Retina (tissue), 1 donor: ENCODE measurements at regions not wholly inside any gene's neighbourhood (a gene's known extent, or its start where the extent isn't known, plus 50 kb on each side); places are given as distances from the start of the nearest gene placed in this dataset.
A peak's percentile ranks its signal among the peaks of the same experiment; 100 is the strongest.
"Not testable (repeated sequence)": the region's sequence is repeated elsewhere in the genome, so short reads cannot be mapped to it uniquely, and the experiment has no call there.

Experiments used
- DNase-seq: peaks from one replicate; pipeline ENCODE4 v3.0.0-alpha.2; 2016

GRCh38 chr6:11486959-11487358 is 50.6 kb upstream of the TMEM170B start:
- no peak for DNase-seq

DNA sequence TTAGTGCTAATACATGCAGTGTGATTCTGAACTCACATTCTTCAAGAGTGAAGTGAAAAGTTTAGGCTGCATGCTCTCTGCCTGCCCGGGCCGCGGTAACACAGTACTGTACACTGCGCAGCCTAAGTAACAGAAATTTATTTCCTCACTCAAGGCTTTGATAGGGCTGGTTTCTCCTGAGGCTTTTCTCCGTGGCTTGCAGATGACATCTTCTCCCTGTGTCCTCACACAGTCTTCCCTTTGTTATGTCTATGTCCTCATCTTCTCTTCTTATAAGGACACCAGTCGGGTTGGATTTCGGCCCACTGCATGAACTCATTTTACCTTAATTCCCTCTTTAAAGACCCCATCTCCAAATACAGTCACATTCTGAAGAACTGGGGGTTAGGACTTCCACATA is 51.1 kb upstream of the TMEM170B start:
- DNase-seq, result peak; percentile 43

- DNase-seq, result no peak
Observed at GRCh38 chr6:11486051-11486450, 51.5 kb upstream of the TMEM170B start.

DNA sequence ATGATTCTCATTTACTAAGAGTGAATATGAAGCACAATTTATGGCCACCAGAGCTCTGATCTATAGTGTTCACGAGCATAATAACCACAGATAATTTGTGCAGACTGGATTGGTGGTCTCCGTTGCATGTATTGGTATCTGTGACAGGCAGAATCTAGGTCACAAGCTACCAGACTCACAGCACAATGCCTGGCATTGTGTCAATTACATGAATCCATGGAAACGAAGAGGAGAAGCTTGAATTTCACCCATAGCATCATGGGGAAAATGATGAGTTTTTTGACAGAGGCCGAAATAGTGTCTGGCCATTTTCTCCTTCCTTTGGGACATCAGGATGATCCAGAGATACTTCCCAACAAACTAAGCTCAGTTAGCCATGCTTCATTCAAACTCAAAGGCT is 52.3 kb upstream of the TMEM170B start:
- DNase-seq, result peak; percentile 73

DNA sequence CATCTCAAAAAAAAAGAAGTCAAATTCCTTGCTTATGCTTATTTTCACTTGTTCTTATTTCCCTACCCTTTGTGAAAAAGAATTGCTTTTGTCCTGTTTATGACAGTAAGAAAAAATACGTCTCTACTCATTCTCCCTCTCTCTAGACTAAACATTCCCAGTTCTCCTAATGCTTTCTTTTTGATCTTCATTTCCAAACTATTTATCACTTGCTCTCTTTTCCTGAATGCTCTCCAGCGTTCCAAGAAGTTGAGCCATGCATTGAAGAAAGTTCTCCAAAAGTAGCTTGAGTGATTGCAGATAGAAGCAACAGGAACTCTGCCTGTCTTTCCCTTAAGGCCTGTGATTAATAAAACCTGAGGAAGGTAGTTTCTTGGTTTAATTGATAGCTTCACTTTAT is 53.1 kb upstream of the TMEM170B start:
- DNase-seq, result no peak

DNA sequence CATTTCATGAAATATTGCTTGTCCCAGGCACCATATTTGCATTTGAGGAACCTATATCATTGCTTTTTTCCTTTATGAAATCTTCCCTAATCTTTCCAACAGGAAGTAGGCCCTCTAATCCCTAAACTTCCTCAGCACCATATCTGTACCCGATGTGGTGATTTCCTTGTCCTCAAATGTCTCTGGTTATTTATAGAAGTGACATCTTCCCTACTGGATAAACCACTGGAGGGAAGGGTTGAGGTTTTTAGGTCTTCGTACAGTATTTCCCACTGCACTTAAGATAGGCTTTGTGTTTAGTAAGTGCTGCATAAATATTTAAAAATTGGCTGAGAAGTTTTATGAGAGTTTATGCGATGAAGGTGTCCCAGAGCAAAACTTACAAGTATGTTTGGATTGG is 54.9 kb upstream of the TMEM170B start:
- no peak for DNase-seq

GRCh38 chr6:11480541-11480940 is 57.0 kb upstream of the TMEM170B start:
- no peak for DNase-seq

- no peak for DNase-seq
Observed at GRCh38 chr6:11479296-11479695, 58.3 kb upstream of the TMEM170B start.

DNA sequence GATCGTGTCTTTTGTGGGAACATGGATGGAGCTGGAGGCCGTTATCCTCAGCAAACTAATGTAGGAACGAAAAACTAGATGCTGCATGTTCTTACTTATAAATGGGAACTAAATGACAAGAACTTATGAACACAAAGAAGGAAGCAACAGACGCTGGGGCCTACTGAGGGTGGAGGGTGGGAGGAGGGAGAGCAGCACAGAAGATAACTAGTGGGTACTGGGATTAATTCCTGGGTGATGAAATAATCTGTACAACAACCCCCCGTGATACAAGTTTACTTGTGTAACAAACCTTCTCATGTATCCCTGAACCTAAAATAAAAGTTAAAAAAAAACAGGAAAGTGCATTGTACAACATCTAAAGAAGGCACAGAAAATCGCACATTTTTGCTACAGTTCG is 59.0 kb upstream of the TMEM170B start:
- no peak for DNase-seq

- no peak for DNase-seq
Observed at GRCh38 chr6:11475016-11475415, 62.5 kb upstream of the TMEM170B start.

- no peak for DNase-seq
Observed at GRCh38 chr6:11473008-11473740, 64.4 kb upstream of the TMEM170B start.

DNA sequence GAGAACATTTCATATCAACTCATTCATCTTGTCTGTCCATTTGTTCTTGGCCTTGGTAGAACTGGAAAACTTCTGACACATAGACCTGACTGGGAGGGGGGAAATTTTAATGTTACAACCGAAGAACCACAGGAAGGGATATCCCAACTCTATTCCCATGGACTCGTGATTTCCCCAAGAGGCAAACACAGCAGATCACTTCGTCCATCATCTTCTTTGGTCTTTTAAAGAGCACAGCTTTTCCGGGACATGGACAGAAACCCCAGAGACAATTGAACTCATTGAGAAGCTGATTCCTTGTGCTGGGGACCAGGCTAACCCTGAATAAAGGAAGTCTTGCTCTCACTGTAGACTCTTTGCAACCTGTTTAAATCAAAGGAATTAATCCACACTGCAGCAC is 66.3 kb upstream of the TMEM170B start:
- no peak for DNase-seq

DNA sequence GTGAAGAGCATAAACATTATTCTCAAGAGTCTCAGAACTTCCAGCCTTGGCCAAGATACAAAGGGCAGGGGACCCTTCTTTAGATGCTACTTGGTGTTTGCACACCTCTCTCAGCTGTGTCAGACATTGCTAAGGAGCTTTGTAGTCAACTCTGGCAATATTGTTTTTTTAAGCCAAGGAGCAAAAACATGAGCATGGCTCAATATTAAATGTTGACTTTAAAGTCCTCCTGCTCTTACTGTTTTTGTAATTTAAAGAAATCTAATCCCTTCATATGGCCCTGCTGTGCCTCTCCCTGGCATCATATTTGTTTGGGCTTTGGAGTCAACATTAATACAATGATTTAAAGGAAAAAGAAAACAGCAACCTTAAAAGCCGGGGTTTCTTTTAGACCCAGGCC is 67.9 kb upstream of the TMEM170B start:
- DNase-seq, result no peak

- not testable (repeated sequence) for DNase-seq
Observed at GRCh38 chr6:11468271-11468670, 69.3 kb upstream of the TMEM170B start.

GRCh38 chr6:11467364-11467763 is 70.2 kb upstream of the TMEM170B start:
- DNase-seq, result no peak

- no peak for DNase-seq
Observed at GRCh38 chr6:11463398-11463780, 74.2 kb upstream of the TMEM170B start.

DNA sequence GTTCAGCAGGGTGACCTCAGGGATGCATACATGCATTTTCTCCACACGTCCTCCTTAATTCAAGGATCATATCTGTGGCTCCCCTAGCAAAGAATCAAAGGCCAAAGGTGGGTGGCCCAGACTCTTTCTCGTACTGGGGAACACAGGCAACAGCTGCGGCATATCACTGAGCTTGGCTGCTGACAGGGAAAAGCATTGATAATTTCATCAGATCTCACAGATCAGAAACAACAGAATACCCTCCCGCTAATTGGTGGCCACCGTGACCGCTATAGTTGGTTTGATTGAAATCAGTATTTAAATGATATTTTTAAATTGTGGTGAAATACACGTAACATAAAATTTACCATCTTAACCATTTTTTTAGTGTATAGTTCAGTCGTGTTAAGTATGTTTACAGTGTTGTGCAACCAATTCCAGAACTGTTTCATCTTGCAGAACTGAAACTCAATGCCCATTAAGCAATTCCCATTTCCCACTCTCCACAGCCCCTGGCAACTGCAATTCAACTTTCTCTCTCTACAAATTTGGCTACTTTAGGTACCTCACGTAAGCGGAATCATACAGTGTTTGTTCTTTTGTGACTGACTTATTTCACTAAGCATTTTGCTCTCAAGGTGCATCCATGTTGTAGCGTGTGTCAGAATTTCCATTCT is 74.7 kb upstream of the TMEM170B start:
- no peak for DNase-seq

DNA sequence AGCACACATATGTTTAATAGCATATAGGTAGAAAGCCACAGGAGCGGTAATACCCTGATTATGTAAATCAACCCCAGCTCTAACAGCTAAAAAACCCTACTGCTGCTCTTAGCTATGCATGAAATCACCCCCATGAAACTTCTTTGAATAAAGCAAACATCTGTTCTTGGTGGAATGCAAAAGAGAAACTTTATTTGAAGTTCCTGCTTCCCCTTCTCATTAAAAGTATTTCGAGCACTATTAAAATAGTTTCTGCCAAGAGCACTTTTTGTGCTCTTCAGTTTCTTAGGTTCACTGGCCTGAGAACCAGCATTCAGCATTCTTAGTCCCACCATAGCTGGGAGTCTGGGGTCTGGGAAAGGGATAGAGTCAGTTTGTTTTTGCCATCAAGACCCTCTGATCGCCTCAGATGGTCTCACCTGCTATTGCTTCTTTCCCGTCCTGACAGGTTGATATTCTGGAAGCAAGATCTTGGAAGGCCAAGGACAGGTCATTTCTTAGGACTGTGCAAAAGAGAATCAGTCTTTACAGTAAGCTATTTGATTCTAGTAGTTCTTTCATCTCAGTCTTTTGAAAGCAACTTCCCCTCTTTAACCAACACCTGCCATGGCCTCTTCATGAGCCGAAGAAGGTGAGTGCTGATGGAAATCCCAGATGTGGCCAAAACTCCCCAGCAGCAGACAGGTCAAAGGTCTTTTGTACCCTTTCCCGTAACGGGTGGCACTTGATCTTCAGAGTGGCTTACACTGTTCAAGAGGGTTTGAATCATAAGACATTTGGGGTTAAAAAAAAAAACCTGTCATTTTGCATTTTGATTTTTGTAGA is 76.5 kb upstream of the TMEM170B start:
- DNase-seq, result no peak

- no peak for DNase-seq
Observed at GRCh38 chr6:11460001-11460668, 77.4 kb upstream of the TMEM170B start.

DNA sequence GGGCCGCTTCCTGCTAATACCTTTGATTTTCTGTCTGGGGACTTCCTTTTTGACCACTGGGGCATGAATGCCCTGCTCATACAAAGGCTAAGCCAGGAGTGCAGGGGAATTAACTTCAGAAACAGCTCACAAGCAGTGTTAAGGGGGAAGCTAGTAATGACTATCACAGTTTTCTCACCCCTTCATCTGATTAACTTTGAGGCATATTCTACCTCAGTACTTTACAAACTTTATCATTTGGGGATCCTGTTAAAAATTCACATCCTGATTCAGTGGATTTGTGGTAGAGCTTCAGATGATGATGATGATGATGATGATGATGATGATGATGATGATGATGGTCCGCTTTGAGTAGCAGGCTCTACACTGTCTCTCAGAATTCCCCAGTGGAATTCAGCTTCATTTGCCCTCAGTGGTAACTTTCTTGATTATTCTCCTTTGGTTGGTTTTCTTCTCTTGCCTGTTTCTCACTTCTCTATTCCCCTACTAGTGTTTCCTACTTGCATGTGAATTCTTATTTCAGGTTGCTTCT is 78.4 kb upstream of the TMEM170B start:
- DNase-seq, result no peak

GRCh38 chr6:11458509-11458908 is 79.0 kb upstream of the TMEM170B start:
- DNase-seq, result no peak

DNA sequence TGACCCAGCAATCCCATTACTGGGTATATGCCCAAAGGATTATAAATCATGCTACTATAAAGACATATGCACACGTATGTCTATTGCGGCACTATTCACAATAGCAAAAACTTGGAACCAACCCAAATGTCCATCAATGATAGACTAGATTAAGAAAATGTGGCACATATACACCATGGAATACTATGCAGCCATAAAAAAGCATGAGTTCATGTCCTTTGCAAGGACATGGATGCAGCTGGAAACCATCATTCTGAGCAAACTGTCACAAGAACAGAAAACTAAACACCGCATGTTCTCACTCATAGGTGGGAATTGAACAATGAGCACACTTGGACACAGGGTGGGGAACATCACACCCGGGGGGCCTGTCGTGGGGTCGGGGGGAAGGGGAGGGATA is 80.1 kb upstream of the TMEM170B start:
- DNase-seq, result not testable (repeated sequence)

GRCh38 chr6:11452106-11452505 is 85.4 kb upstream of the TMEM170B start:
- not testable (repeated sequence) for DNase-seq
